ENCODE measurements at regions not wholly inside any gene's neighbourhood (a gene's known extent, or its start where the extent isn't known, plus 50 kb on each side); places are given as distances from the start of the nearest gene placed in this dataset.

DNA sequence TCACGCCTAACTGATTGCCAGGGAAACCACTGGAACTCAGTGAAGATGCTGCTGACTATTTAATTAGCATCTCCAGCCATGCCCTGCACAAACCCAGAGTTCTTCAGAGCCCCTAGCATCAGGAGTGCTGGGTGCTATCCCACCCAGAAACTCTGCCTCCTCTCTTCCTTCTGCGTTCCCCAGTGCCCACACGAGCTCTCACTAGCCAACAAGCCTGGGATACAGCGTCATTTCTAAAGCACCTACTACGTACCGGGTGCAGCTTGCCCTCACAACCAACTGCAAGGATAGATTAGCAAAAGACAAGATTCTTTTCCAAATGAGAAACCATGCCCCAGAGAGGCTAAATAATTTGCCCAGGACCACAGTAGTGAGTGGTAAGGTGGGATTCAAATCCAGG, 105.2 kb upstream of the FOXP4 start:
- no TSS peak for BruUV-seq (replicated peaks)
- TF ChIP-seq FOS (IDR thresholded peaks at IDR 0.05; ENCODE audit: borderline replicate concordance, insufficient read depth, low read length): no peak
- TF ChIP-seq GATA2 (IDR thresholded peaks at IDR 0.05; ENCODE audit: insufficient read depth, insufficient read length, low read depth, low read length): no peak
- no peak for TF ChIP-seq EZH2 (IDR thresholded peaks at IDR 0.05; ENCODE audit: borderline replicate concordance, low read depth, low read length, severe bottlenecking)
- H3K9ac ChIP-seq (replicated peaks; ENCODE audit: extremely low read depth, insufficient read depth, low read length): no peak overlapping the region
- intact Hi-C loops (cut with micrococcal nuclease) (no loop called here), dilution Hi-C loops (cut with MboI; ENCODE audit: extremely low pct_ligation_motif_present, low sequenced_read_pairs) (no loop called here)
- no peak overlapping the region for H3K27ac ChIP-seq (ENCODE audit: insufficient read depth, low read depth, low read length)
- H3K4me2 ChIP-seq (ENCODE audit: insufficient read depth, low read length): no peak overlapping the region
- H3K27me3 ChIP-seq (ENCODE audit: control insufficient read depth in 2 of 2, insufficient read depth in 2 of 2, low read length in 2 of 2): peaks cover 34 to 35% of the 10 kb centered on the region in 2 experiments
- no peaks in the 10 kb centered on the region for H3K79me2 ChIP-seq (ENCODE audit: control insufficient read depth, insufficient read depth, low read length)
- ChIA-PET CTCF (interaction anchor here (1.0 kb wide), 1 partner anchor 15 kb away, joined by 5 read pairs; no protein-coding TSS in a partner anchor), POLR2A (no interaction called here)
- no peaks in the 10 kb centered on the region for H3K4me1 ChIP-seq (ENCODE audit: control insufficient read depth, extremely low read depth, insufficient read depth, low read length)
- H3K4me3 ChIP-seq (replicated peaks in 1 of 3; ENCODE audit: insufficient read depth in 1 of 3, low read depth in 1 of 3, low read length in 3 of 3): no peak overlapping the region
- H3K9me3 ChIP-seq (replicated peaks; ENCODE audit: control insufficient read depth, insufficient read depth, low read length): no peaks in the 10 kb centered on the region
- no peak overlapping the region for H2AFZ ChIP-seq (ENCODE audit: low read depth, low read length)
- H3K36me3 ChIP-seq (ENCODE audit: control insufficient read depth in 2 of 2, extremely low read depth in 1 of 2, insufficient read depth in 2 of 2, low read length in 2 of 2): no peaks in the 10 kb centered on the region
- no peak for DNase-seq (ENCODE audit: low read depth, low spot score)
- H3K9me1 ChIP-seq (replicated peaks; ENCODE audit: control insufficient read depth, extremely low read depth, insufficient read depth, low read length): no peaks in the 10 kb centered on the region
- no peaks in the 10 kb centered on the region for H4K20me1 ChIP-seq (replicated peaks; ENCODE audit: control insufficient read depth, extremely low read depth, insufficient read depth, low read length)
- no peak for FAIRE-seq

DNA sequence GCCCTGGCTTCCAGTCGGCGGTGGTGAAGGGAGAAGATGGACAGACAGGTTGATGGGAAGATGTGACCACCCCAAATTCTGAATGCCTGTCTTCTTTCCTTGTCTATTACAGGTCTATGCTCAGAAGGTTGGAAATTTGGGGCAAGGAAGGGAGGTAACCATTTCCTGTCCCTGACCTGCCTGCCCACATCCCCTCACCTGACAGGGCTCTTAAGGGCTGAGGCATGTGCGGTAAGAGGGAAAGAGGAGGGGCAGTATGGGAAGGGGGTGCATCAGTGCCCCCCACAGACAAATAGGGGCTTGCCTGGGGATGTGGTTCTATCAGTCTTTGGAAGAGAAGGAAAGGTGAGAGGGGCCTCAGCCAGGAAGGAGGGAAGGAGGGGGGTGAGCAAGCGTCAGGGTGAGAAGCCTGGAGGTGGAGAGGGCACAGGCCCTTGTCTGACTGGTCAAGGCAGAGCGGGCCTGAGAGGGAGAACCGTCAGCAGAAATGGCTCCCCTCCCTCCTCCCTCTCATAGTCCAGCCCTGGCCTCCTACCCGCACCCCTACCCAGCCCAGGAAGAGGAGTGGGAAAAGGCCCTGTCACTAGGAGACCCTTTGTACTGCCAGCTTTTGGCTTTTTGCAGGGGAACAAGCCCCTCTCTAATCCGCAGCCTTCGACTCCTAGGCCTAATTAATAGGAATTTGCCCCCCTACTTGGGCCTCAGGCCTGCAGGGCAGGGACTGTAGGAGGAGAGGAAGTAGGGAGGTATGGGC, 104.4 kb upstream of the FOXP4 start:
- intact Hi-C loops (cut with micrococcal nuclease) (no loop called here), dilution Hi-C loops (cut with MboI; ENCODE audit: extremely low pct_ligation_motif_present, low sequenced_read_pairs) (no loop called here)
- FAIRE-seq: no peak
- no peak overlapping the region for H3K4me2 ChIP-seq (ENCODE audit: insufficient read depth, low read length)
- no peaks in the 10 kb centered on the region for H3K9me3 ChIP-seq (replicated peaks; ENCODE audit: control insufficient read depth, insufficient read depth, low read length)
- TF ChIP-seq GATA2 (IDR thresholded peaks at IDR 0.05; ENCODE audit: insufficient read depth, insufficient read length, low read depth, low read length) (no peak), POLR2AphosphoS5 (IDR thresholded peaks at IDR 0.05; ENCODE audit: insufficient read depth, low read depth, low read length) (no peak), POLR2A (IDR thresholded peaks at IDR 0.05; ENCODE audit: low read depth, low read length) (no peak), JUN (IDR thresholded peaks at IDR 0.05; ENCODE audit: borderline replicate concordance, insufficient read depth, insufficient read length, low read depth) (no peak), FOS (IDR thresholded peaks at IDR 0.05; ENCODE audit: borderline replicate concordance, insufficient read depth, low read length) (no peak), EZH2 (IDR thresholded peaks at IDR 0.05; ENCODE audit: borderline replicate concordance, low read depth, low read length, severe bottlenecking) (no peak), MYC (IDR thresholded peaks at IDR 0.05; ENCODE audit: low read depth, low read length) (no peak)
- TF ChIP-seq, protein P1, sequence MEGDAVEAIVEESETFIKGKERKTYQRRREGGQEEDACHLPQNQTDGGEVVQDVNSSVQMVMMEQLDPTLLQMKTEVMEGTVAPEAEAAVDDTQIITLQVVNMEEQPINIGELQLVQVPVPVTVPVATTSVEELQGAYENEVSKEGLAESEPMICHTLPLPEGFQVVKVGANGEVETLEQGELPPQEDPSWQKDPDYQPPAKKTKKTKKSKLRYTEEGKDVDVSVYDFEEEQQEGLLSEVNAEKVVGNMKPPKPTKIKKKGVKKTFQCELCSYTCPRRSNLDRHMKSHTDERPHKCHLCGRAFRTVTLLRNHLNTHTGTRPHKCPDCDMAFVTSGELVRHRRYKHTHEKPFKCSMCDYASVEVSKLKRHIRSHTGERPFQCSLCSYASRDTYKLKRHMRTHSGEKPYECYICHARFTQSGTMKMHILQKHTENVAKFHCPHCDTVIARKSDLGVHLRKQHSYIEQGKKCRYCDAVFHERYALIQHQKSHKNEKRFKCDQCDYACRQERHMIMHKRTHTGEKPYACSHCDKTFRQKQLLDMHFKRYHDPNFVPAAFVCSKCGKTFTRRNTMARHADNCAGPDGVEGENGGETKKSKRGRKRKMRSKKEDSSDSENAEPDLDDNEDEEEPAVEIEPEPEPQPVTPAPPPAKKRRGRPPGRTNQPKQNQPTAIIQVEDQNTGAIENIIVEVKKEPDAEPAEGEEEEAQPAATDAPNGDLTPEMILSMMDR (IDR thresholded peaks at IDR 0.05; ENCODE audit: extremely low read depth in 1 of 2, insufficient read depth in 1 of 2, low read depth in 1 of 2, low read length in 2 of 2): no peak
- TF ChIP-seq, protein P2, sequence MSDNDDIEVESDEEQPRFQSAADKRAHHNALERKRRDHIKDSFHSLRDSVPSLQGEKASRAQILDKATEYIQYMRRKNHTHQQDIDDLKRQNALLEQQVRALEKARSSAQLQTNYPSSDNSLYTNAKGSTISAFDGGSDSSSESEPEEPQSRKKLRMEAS (IDR thresholded peaks at IDR 0.05; ENCODE audit: insufficient read depth, insufficient read length): no peak
- H3K9ac ChIP-seq (replicated peaks; ENCODE audit: extremely low read depth, insufficient read depth, low read length): no peak overlapping the region
- ChIA-PET POLR2A (no interaction called here), CTCF (interaction anchor here (0.8 to 2.4 kb wide), 2 partner anchors 16 to 19 kb away, joined by 3 to 9 read pairs; no protein-coding TSS in a partner anchor)
- H3K27me3 ChIP-seq (ENCODE audit: control insufficient read depth in 2 of 2, insufficient read depth in 2 of 2, low read length in 2 of 2): peaks cover 35% of the 10 kb centered on the region in 2 experiments
- BruUV-seq (replicated peaks): no TSS peak
- H4K20me1 ChIP-seq (replicated peaks; ENCODE audit: control insufficient read depth, extremely low read depth, insufficient read depth, low read length): no peaks in the 10 kb centered on the region
- H3K9me1 ChIP-seq (replicated peaks; ENCODE audit: control insufficient read depth, extremely low read depth, insufficient read depth, low read length): no peaks in the 10 kb centered on the region
- no peak for DNase-seq (ENCODE audit: low read depth, low spot score)
- no peak overlapping the region for H3K27ac ChIP-seq (ENCODE audit: insufficient read depth, low read depth, low read length)
- H3K79me2 ChIP-seq (ENCODE audit: control insufficient read depth, insufficient read depth, low read length): no peaks in the 10 kb centered on the region
- no peak overlapping the region for H3K4me3 ChIP-seq (replicated peaks in 1 of 3; ENCODE audit: insufficient read depth in 1 of 3, low read depth in 1 of 3, low read length in 3 of 3)
- H3K36me3 ChIP-seq (ENCODE audit: control insufficient read depth in 2 of 2, extremely low read depth in 1 of 2, insufficient read depth in 2 of 2, low read length in 2 of 2): no peaks in the 10 kb centered on the region
- H3K4me1 ChIP-seq (ENCODE audit: control insufficient read depth, extremely low read depth, insufficient read depth, low read length): no peaks in the 10 kb centered on the region
- no peak overlapping the region for H2AFZ ChIP-seq (ENCODE audit: low read depth, low read length)
